ENCODE measurements at regions not wholly inside any gene's neighbourhood (a gene's known extent, or its start where the extent isn't known, plus 50 kb on each side); places are given as distances from the start of the nearest gene placed in this dataset.

DNA sequence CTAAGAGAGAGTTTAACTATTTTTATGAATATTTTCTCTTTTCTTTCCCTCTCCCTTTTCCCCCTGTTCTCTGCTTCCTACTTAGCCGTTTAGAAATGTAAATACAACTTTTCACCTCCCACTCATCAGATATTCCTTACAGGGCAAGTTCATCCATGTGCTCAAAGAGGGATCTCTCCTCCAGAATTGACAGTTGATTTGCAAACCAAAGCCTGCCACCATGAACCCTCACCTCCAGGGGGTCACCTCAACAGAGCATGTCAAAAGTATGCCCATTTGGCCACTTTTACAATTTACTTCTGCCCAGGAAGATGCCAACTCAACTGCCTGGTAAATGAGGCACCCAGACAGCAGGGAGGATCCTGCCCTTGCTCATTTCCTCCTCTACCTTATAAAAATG lies 149.2 kb upstream of the GYPC start:
- Mint-ChIP-seq H3K27me3 (peaks cover 0 to 3% (median 0%) of the 10 kb centered on the region in 5 donors), H3K36me3 (no peaks in the 10 kb centered on the region)
- ATAC-seq, result no peak

DNA sequence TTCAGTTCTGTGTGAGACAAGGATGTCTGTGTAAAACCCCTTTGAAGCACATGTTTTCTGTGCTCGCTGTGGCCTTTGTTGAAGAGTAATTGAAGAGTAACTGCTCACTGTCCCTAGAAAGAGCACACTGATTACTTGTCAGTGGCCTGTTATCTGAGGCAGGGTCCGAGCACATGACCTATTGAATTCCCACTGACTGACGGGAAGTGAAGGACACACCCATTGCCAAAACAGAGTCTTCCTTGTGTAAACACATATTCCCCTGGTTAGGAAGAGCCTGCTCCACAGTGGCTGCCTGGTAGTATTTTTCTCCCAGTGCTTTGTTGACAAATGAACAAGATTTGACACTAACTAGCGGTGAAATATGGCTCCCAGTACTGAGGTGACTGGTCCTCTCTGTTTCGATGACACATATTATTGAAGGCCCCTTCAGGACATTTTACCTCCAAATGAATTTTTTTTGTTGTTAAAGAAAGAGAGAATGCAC lies 148.5 kb upstream of the GYPC start:
- H3K9me3 Mint-ChIP-seq, result no peaks in the 10 kb centered on the region
- DNase-seq, result no peak
- POLR2A ChIA-PET, result no interaction called here

More for the DNA sequence above, 149.2 kb upstream of the GYPC start:
- POLR2A ChIA-PET, result no interaction called here
- no peak for DNase-seq
- H3K27ac Mint-ChIP-seq, result no peak overlapping the region
- no peaks in the 10 kb centered on the region for H3K9me3 Mint-ChIP-seq
- H3K4me3 Mint-ChIP-seq, result no peak overlapping the region
- H3K4me1 Mint-ChIP-seq, result peaks cover 0 to 1% (median 0%) of the 10 kb centered on the region in 4 donors

DNA sequence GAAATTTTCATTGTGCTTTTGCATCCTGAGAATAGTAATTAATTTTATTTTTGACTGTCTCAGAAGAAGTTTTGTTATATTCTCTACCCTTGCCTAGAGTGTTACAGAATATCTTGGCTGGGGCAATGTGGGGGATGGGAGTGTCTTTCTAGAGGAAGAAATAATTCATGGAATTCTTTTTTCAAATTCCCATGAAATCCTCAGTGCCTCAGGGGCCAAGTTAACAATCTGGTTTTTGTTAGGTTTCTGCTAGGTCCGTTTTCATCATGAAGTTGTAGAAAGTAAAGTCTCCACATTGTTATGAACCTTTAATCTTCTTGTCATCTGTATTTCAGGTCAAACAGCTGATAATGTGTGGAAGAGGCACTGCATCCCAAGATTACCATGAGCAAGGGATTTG lies 145.6 kb upstream of the GYPC start:
- ATAC-seq (no peak), DNase-seq (no peak)
- Mint-ChIP-seq H3K4me1 (peaks cover 0 to 1% (median 0%) of the 10 kb centered on the region in 4 donors), H3K27ac (peak overlapping the region in 2 of 10 donors; percentile 6 to 23), H3K9me3 (no peaks in the 10 kb centered on the region), H3K36me3 (peaks cover 0 to 2% (median 0%) of the 10 kb centered on the region in 3 donors), H3K27me3 (no peaks in the 10 kb centered on the region), H3K4me3 (no peak overlapping the region)
- POLR2A ChIA-PET, result no interaction called here

More for the DNA sequence above, 148.5 kb upstream of the GYPC start:
- no peak overlapping the region for H3K4me3 Mint-ChIP-seq
- ATAC-seq, result no peak
- no peaks in the 10 kb centered on the region for H3K36me3 Mint-ChIP-seq
- peaks cover 0 to 1% (median 0%) of the 10 kb centered on the region in 4 donors for H3K4me1 Mint-ChIP-seq
- H3K27me3 Mint-ChIP-seq, result peaks cover 0 to 1% (median 0%) of the 10 kb centered on the region in 5 donors
- no peak overlapping the region for H3K27ac Mint-ChIP-seq

- ATAC-seq, result no peak
- POLR2A ChIA-PET, result no interaction called here
- H3K4me1 Mint-ChIP-seq, result peaks cover 0 to 1% (median 0%) of the 10 kb centered on the region in 4 donors
- no peaks in the 10 kb centered on the region for H3K9me3 Mint-ChIP-seq
- DNase-seq, result no peak
- no peak overlapping the region for H3K4me3 Mint-ChIP-seq
- peaks cover 0 to 2% (median 0%) of the 10 kb centered on the region in 5 donors for H3K27me3 Mint-ChIP-seq
- no peak overlapping the region for H3K27ac Mint-ChIP-seq
- H3K36me3 Mint-ChIP-seq, result peaks cover 0 to 5% (median 0%) of the 10 kb centered on the region in 3 donors
Observed at GRCh38 chr2:126510960-126511359, 145.0 kb upstream of the GYPC start.

DNA sequence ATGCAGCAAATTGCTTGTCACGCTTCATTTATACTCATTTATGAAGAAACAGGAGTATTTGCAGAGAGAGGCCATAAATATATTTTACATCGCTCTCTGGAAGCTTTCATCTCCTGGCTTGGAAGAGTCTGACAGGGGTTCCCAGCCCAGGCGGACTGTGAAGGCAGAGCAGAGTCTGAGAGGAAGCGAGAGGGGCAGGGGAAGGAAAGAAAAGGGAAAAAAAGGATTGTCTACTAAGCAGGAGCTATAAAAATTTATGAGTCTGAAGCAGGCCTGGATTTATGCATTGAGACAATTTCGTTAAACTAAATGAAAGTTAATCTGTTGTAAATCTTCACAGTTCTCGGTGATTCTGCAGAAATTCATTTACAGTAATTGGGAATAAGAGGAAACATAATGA lies 143.9 kb upstream of the GYPC start:
- peaks cover 0 to 2% (median 0%) of the 10 kb centered on the region in 5 donors for H3K27me3 Mint-ChIP-seq
- H3K4me3 Mint-ChIP-seq, result no peak overlapping the region
- DNase-seq, result no peak
- ATAC-seq, result no peak
- no peaks in the 10 kb centered on the region for H3K4me1 Mint-ChIP-seq
- peaks cover 0 to 5% (median 0%) of the 10 kb centered on the region in 3 donors for H3K36me3 Mint-ChIP-seq
- POLR2A ChIA-PET, result no interaction called here
- H3K9me3 Mint-ChIP-seq, result no peaks in the 10 kb centered on the region
- H3K27ac Mint-ChIP-seq, result no peak overlapping the region

DNA sequence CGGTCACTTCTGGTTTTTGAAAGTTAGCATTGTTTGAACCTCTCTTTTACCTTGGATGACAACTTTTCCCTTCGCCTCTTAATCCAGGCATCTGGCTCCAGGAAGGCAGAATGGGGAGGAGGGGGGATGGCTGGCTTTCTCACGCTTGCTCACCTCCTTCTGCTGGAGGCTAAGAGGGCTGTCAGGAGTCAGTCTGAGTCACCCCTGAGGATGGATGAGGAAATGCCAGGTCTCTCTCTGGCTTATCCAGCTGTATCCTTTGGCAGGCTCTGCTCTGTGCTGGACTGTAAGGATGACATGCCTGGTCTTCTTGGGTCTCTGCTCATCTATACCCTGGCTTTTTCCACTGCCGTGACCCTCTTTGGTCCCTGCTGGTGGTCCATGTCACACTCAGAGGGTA lies 142.9 kb upstream of the GYPC start:
- Mint-ChIP-seq H3K4me3 (no peak overlapping the region), H3K36me3 (peaks cover 0 to 5% (median 0%) of the 10 kb centered on the region in 3 donors), H3K27ac (no peak overlapping the region), H3K9me3 (no peaks in the 10 kb centered on the region), H3K4me1 (no peaks in the 10 kb centered on the region), H3K27me3 (peaks cover 0 to 4% (median 2%) of the 10 kb centered on the region in 5 donors)
- ATAC-seq (no peak), DNase-seq (no peak)
- POLR2A ChIA-PET, result no interaction called here

DNA sequence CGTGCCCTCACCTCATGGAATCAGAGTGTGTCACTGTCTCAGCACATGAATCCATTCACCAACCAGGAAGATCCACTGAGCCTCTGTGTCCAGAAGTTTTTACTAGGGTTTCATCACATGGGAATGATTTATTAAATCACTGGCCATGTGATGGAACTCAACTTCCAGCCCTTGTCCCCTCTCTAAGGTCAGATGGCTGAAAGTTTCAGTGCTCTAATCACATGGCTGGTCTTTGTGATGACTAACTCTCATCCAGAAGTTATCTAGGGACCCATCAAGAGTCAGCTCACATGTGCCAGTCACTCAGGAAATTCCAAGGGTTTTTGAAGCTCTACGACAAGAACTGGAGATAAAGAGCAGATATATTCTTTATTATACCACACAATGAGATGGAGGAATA lies 140.5 kb upstream of the GYPC start:
- Mint-ChIP-seq H3K4me3 (no peak overlapping the region), H3K27me3 (peaks cover 0 to 12% (median 7%) of the 10 kb centered on the region in 5 donors)

DNA sequence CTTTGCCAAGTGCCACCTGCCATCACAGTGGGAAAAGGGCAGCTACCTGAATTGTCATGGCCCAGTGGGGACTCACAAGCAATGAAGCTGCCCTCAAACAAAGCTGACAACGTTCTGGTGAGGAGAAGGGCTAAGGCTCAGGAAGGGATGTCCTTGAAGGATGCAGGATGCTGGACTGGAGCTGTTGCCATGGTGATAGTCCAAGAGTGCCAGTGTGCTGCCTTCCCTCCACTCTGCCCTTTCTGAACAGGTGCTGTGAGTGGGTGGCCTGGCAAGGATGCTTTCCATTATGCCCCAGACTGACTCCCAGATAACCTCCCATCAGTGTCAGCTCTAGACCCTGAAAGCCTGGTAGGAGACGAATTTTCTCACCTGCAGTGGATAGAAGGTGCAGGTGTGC lies 137.8 kb upstream of the GYPC start:
- H3K9me3 Mint-ChIP-seq, result no peaks in the 10 kb centered on the region
- peaks cover 0 to 5% (median 0%) of the 10 kb centered on the region in 3 donors for H3K36me3 Mint-ChIP-seq
- H3K4me3 Mint-ChIP-seq, result no peak overlapping the region
- DNase-seq (no peak), ATAC-seq (no peak)
- peaks cover 0 to 1% (median 0%) of the 10 kb centered on the region in 4 donors for H3K4me1 Mint-ChIP-seq
- POLR2A ChIA-PET, result no interaction called here
- H3K27ac Mint-ChIP-seq, result no peak overlapping the region
- H3K27me3 Mint-ChIP-seq, result peaks cover 0 to 12% (median 12%) of the 10 kb centered on the region in 5 donors

More for the DNA sequence above, 140.5 kb upstream of the GYPC start:
- Mint-ChIP-seq H3K9me3 (no peaks in the 10 kb centered on the region), H3K27ac (no peak overlapping the region), H3K36me3 (peaks cover 0 to 5% (median 0%) of the 10 kb centered on the region in 3 donors), H3K4me1 (peaks cover 0 to 1% (median 0%) of the 10 kb centered on the region in 4 donors)
- no peak for DNase-seq
- POLR2A ChIA-PET, result no interaction called here
- ATAC-seq, result no peak

GRCh38 chr2:126527836-126528490 lies 128.0 kb upstream of the GYPC start:
- H3K9me3 Mint-ChIP-seq, result no peaks in the 10 kb centered on the region
- peaks cover 0 to 4% (median 0%) of the 10 kb centered on the region in 5 donors for H3K27me3 Mint-ChIP-seq
- H3K4me3 Mint-ChIP-seq, result no peak overlapping the region
- POLR2A ChIA-PET, result interaction anchor here (0.9 to 2.1 kb wide), 2 partner anchors 130 to 249 kb away, joined by 3 to 14 read pairs; no protein-coding TSS in a partner anchor
- H3K27ac Mint-ChIP-seq, result no peak overlapping the region
- DNase-seq, result peak; percentile 55 to 89 (median 68)
- peaks cover 0 to 2% (median under 1%) of the 10 kb centered on the region in 4 donors for H3K4me1 Mint-ChIP-seq
- ATAC-seq, result peak; percentile 66 to 85
- no peaks in the 10 kb centered on the region for H3K36me3 Mint-ChIP-seq

DNA sequence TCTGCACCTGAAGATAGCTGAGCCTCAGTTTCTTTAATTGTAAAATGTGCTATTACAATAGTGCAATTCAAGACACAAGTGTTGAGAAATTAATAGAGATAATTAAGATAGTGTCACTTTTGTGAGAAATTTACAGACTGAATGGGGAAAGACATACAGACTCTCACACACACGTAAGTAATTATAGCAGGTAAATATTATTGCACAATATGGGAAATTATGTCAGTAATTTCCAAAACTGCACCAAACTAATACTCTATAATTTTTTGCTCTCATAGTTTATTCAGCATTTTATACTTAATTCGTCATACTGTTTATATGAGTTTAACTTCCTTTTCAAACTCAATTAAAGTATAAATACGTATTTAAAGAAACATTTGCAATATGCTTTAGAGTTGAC lies 124.9 kb upstream of the GYPC start:
- POLR2A ChIA-PET, result no interaction called here
- Mint-ChIP-seq H3K27ac (no peak overlapping the region), H3K4me1 (peaks cover 5 to 10% (median 9%) of the 10 kb centered on the region in 4 donors), H3K9me3 (peaks cover 0 to 4% (median 0%) of the 10 kb centered on the region in 9 donors), H3K27me3 (peaks cover 1 to 24% (median 4%) of the 10 kb centered on the region in 5 donors), H3K4me3 (no peak overlapping the region), H3K36me3 (peaks cover 0 to 3% (median 0%) of the 10 kb centered on the region in 3 donors)
- DNase-seq (no peak), ATAC-seq (no peak)

DNA sequence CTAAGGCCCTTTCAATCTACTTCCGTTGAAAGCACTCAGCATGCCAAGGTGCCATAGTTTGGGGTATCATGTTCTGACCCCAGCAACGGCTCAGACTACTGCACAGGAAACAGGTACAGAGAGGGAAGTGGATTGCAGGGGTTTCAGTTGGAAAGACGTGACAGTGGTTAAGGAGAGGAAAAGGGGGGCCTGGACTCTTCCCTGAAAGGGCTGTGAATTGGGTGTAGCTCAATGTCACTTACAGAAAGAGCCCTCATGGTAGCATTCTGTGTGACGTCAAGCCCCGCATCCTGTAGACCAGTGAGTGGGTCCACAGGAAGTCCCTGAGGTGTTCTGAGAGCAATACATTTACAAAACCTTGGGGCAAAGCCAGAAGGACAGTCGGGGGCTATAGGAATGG lies 121.5 kb upstream of the GYPC start:
- Mint-ChIP-seq H3K9me3 (peaks cover 0 to 6% (median under 1%) of the 10 kb centered on the region in 9 donors), H3K27ac (no peak overlapping the region), H3K27me3 (peaks cover 1 to 31% (median 4%) of the 10 kb centered on the region in 5 donors), H3K4me3 (no peak overlapping the region), H3K4me1 (peaks cover 5 to 10% (median 7%) of the 10 kb centered on the region in 4 donors), H3K36me3 (peaks cover 0 to 3% (median 2%) of the 10 kb centered on the region in 3 donors)
- ATAC-seq, result peak in 1 of 2 donors; percentile 33
- POLR2A ChIA-PET, result no interaction called here
- no peak for DNase-seq

DNA sequence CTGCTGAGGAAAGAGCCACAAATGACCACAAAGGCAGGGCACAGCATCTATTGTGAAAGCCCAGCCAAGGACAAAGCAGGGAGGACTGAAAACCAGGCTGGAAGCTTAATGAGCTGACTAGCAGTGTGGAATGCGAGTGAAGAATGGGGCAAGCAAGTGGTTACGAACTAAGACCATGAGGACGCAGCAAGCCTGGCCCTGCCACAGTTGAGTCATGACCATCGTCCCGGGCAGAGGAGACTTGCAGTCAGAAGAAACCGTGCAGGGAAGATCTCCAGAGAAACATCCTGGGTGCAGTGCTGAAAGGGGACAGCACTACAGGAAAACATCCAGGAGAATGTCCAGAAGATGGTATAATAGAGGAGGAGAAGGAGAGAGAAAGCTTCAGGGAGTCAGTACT lies 120.5 kb upstream of the GYPC start:
- DNase-seq (no peak), ATAC-seq (no peak)
- Mint-ChIP-seq H3K4me3 (no peak overlapping the region), H3K27ac (peak overlapping the region in 1 of 10 donors; percentile 40), H3K4me1 (peaks cover 5 to 10% (median 7%) of the 10 kb centered on the region in 4 donors), H3K36me3 (peaks cover 0 to 10% (median 6%) of the 10 kb centered on the region in 3 donors), H3K27me3 (peaks cover 1 to 31% (median 7%) of the 10 kb centered on the region in 5 donors), H3K9me3 (peaks cover 0 to 11% (median 5%) of the 10 kb centered on the region in 9 donors)
- POLR2A ChIA-PET, result no interaction called here

GRCh38 chr2:126536605-126537200 lies 119.3 kb upstream of the GYPC start:
- peaks cover 5 to 10% (median 7%) of the 10 kb centered on the region in 4 donors for H3K4me1 Mint-ChIP-seq
- H3K27ac Mint-ChIP-seq, result peak overlapping the region in 2 of 10 donors; percentile 6 to 20

More at GRCh38 chr2:126536605-126537200, 119.3 kb upstream of the GYPC start:
- POLR2A ChIA-PET, result no interaction called here
- Mint-ChIP-seq H3K4me3 (no peak overlapping the region), H3K9me3 (peaks cover 0 to 21% (median 7%) of the 10 kb centered on the region in 9 donors), H3K36me3 (peaks cover 0 to 10% (median 6%) of the 10 kb centered on the region in 3 donors), H3K27me3 (peaks cover 1 to 28% (median 7%) of the 10 kb centered on the region in 5 donors)
- no peak for ATAC-seq
- no peak for DNase-seq

Data from naive thymus-derived CD8-positive, alpha-beta T cell (primary cell).